Rectal smooth muscle tissue (tissue), 1 donor: ENCODE measurements at regions not wholly inside any gene's neighbourhood (a gene's known extent, or its start where the extent isn't known, plus 50 kb on each side); places are given as distances from the start of the nearest gene placed in this dataset.

Source experiments
- H3K27ac ChIP-seq: one replicate; pipeline ENCODE4 v1.7.0; 2013; ENCODE audit warnings: low read depth, low read length, inconsistent platforms
- H3K27me3 ChIP-seq: one replicate; pipeline ENCODE4 v1.7.0; 2013; ENCODE audit warnings: low read length; ENCODE audit not compliant: control insufficient read depth, insufficient read depth
- H3K36me3 ChIP-seq: one replicate; pipeline ENCODE4 v1.7.0; 2013; ENCODE audit warnings: low read length; ENCODE audit not compliant: control insufficient read depth, insufficient read depth
- H3K4me1 ChIP-seq: one replicate; pipeline ENCODE4 v1.7.0; 2013; ENCODE audit warnings: low read length; ENCODE audit not compliant: control insufficient read depth, insufficient read depth
- H3K4me3 ChIP-seq: one replicate; pipeline ENCODE4 v1.7.0; 2013; ENCODE audit warnings: low read length
- H3K9ac ChIP-seq: one replicate; pipeline ENCODE4 v1.7.0; 2013; ENCODE audit warnings: low read length

- H3K4me1 ChIP-seq, result no peaks in the 10 kb centered on the region
- no peak overlapping the region for H3K9ac ChIP-seq
- no peak overlapping the region for H3K27ac ChIP-seq
- H3K36me3 ChIP-seq, result no peaks in the 10 kb centered on the region
- no peak overlapping the region for H3K4me3 ChIP-seq
- no peaks in the 10 kb centered on the region for H3K27me3 ChIP-seq
Measured at GRCh38 chr6:102474041-102474807, 1080.7 kb downstream of the GRIK2 start.

- H3K27me3 ChIP-seq, result no peaks in the 10 kb centered on the region
- H3K4me3 ChIP-seq, result no peak overlapping the region
- H3K27ac ChIP-seq, result no peak overlapping the region
- H3K4me1 ChIP-seq, result no peaks in the 10 kb centered on the region
- H3K36me3 ChIP-seq, result no peaks in the 10 kb centered on the region
- H3K9ac ChIP-seq, result no peak overlapping the region
Measured at GRCh38 chr6:102458990-102459389, 1065.5 kb downstream of the GRIK2 start.

- no peak overlapping the region for H3K27ac ChIP-seq
- H3K36me3 ChIP-seq, result no peaks in the 10 kb centered on the region
- H3K27me3 ChIP-seq, result no peaks in the 10 kb centered on the region
- no peaks in the 10 kb centered on the region for H3K4me1 ChIP-seq
- no peak overlapping the region for H3K4me3 ChIP-seq
- no peak overlapping the region for H3K9ac ChIP-seq
Measured at GRCh38 chr6:102438171-102438570, 1044.7 kb downstream of the GRIK2 start.

- no peak overlapping the region for H3K4me3 ChIP-seq
- no peaks in the 10 kb centered on the region for H3K27me3 ChIP-seq
- no peaks in the 10 kb centered on the region for H3K36me3 ChIP-seq
- H3K4me1 ChIP-seq, result no peaks in the 10 kb centered on the region
- H3K9ac ChIP-seq, result no peak overlapping the region
- H3K27ac ChIP-seq, result no peak overlapping the region
Measured at GRCh38 chr6:102417368-102417998, 1024.0 kb downstream of the GRIK2 start.

- Histone ChIP-seq H3K9ac (no peak overlapping the region), H3K4me3 (no peak overlapping the region), H3K4me1 (no peaks in the 10 kb centered on the region), H3K36me3 (no peaks in the 10 kb centered on the region), H3K27ac (no peak overlapping the region), H3K27me3 (no peaks in the 10 kb centered on the region)
Measured at GRCh38 chr6:102415891-102416290, 1022.4 kb downstream of the GRIK2 start.

- no peak overlapping the region for H3K4me3 ChIP-seq
- H3K36me3 ChIP-seq, result no peaks in the 10 kb centered on the region
- no peak overlapping the region for H3K27ac ChIP-seq
- no peak overlapping the region for H3K9ac ChIP-seq
- no peaks in the 10 kb centered on the region for H3K4me1 ChIP-seq
- H3K27me3 ChIP-seq, result no peaks in the 10 kb centered on the region
Measured at GRCh38 chr6:102411796-102412195, 1018.3 kb downstream of the GRIK2 start.

- Histone ChIP-seq H3K4me1 (no peaks in the 10 kb centered on the region), H3K9ac (no peak overlapping the region), H3K36me3 (no peaks in the 10 kb centered on the region), H3K27ac (no peak overlapping the region), H3K27me3 (no peaks in the 10 kb centered on the region), H3K4me3 (no peak overlapping the region)
Measured at GRCh38 chr6:102407886-102408741, 1014.6 kb downstream of the GRIK2 start.

GRCh38 chr6:102405860-102406259 lies 1012.4 kb downstream of the GRIK2 start:
- Histone ChIP-seq H3K4me3 (no peak overlapping the region), H3K4me1 (no peaks in the 10 kb centered on the region), H3K27ac (no peak overlapping the region), H3K27me3 (no peaks in the 10 kb centered on the region), H3K9ac (no peak overlapping the region), H3K36me3 (no peaks in the 10 kb centered on the region)

GRCh38 chr6:102402635-102403329 lies 1009.3 kb downstream of the GRIK2 start:
- no peak overlapping the region for H3K27ac ChIP-seq
- H3K9ac ChIP-seq, result no peak overlapping the region
- H3K36me3 ChIP-seq, result no peaks in the 10 kb centered on the region
- no peaks in the 10 kb centered on the region for H3K4me1 ChIP-seq
- no peak overlapping the region for H3K4me3 ChIP-seq
- no peaks in the 10 kb centered on the region for H3K27me3 ChIP-seq

- no peak overlapping the region for H3K27ac ChIP-seq
- H3K9ac ChIP-seq, result no peak overlapping the region
- no peaks in the 10 kb centered on the region for H3K36me3 ChIP-seq
- H3K4me3 ChIP-seq, result no peak overlapping the region
- H3K27me3 ChIP-seq, result no peaks in the 10 kb centered on the region
- no peaks in the 10 kb centered on the region for H3K4me1 ChIP-seq
Measured at GRCh38 chr6:102398788-102399390, 1005.4 kb downstream of the GRIK2 start.

GRCh38 chr6:102390541-102390940 lies 997.0 kb downstream of the GRIK2 start:
- Histone ChIP-seq H3K4me3 (no peak overlapping the region), H3K36me3 (no peaks in the 10 kb centered on the region), H3K27ac (no peak overlapping the region), H3K9ac (no peak overlapping the region), H3K27me3 (no peaks in the 10 kb centered on the region), H3K4me1 (no peaks in the 10 kb centered on the region)

- Histone ChIP-seq H3K27ac (no peak overlapping the region), H3K27me3 (no peaks in the 10 kb centered on the region), H3K9ac (no peak overlapping the region), H3K4me1 (no peaks in the 10 kb centered on the region), H3K36me3 (no peaks in the 10 kb centered on the region), H3K4me3 (no peak overlapping the region)
Measured at GRCh38 chr6:102389994-102390393, 996.5 kb downstream of the GRIK2 start.
